SK-MEL-5 (cell line): ENCODE measurements at regions not wholly inside any gene's neighbourhood (a gene's known extent, or its start where the extent isn't known, plus 50 kb on each side); places are given as distances from the start of the nearest gene placed in this dataset.
"Not testable (repeated sequence)": the region's sequence is repeated elsewhere in the genome, so short reads cannot be mapped to it uniquely, and the experiment has no call there.

ENCODE experiments used
- DNase-seq: peaks from one replicate; pipeline ENCODE4 v3.0.0-alpha.2; 2016; ENCODE audit warnings: low read depth, low spot score
- in situ Hi-C: cut with HindIII; loops from 2 replicates; pipeline ENCODE4 v1.10.0; 2016; ENCODE audit warnings: low sequenced_read_pairs, high pct_unique_total_duplicates, low pct_unique_long_range_greater_than_20kb

DNA sequence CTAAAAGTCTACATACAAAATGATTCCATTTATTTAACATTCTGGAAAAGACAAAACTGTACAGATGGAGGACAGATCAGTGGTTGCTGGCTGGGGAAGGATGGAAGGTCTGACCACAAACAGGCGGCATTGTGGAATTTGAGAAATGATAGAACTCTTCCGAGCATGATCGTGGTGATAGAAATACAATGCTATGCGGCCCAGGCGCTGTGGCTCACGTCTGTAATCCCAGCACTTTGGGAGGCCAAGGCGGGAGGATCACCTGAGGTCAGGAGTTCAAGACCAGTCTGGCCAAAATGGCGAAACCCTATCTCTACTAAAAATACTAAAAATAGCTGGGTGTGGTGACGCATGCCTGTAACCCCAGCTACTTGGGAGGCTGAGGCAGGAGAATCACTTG is 264.6 kb downstream of the ARHGAP12 start:
- in situ Hi-C loops, DNase-seq: not testable (repeated sequence)

DNA sequence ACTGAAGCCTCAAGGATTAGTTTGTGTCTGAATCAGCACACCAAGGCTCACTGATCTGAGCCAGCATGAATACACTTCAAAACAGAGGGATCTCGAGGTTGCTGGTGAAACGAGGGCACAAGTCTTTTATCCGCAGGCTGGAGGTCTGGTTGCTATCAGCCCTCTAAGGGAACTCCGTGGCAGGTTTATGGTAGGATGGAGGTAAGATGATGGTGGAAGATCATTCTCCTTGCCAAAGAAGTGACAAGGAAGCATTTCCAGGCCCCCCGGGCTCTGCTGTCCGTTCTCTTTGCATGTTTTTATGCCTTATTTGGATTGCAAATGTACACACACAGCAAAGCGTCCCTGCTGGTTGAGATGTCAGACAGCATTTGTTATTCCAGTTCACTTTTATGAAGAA is 268.3 kb downstream of the ARHGAP12 start:
- in situ Hi-C loops = no loop called here
- DNase-seq = no peak

GRCh38 chr10:31659665-31660064 is 269.0 kb downstream of the ARHGAP12 start:
- in situ Hi-C loops = no loop called here
- no peak for DNase-seq

- in situ Hi-C loops = no loop called here
- DNase-seq = no peak
Measured at GRCh38 chr10:31657434-31657872, 271.2 kb downstream of the ARHGAP12 start.

- in situ Hi-C loops = no loop called here
- no peak for DNase-seq
Measured at GRCh38 chr10:31656851-31657433, 271.7 kb downstream of the ARHGAP12 start.

DNA sequence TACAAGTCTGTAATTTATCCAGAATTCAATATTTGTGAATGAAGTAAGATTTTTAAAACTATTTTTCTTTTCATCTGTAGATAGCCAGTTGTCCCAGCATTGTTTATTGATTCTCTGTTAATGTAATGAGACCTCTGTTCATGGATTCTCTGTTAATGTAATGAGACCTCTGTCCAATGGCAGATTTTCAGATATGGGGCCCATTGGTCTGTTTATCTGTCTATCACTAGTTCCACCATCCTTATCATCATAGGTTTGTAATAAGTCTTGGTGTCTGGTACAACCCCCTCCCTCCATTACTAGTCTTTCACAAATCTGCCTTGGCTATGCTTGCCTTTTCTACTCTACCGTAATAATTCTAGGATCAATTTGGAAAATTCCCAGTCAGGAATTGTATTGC is 276.6 kb downstream of the ARHGAP12 start:
- in situ Hi-C loops = no loop called here
- no peak for DNase-seq

GRCh38 chr10:31650010-31650409 is 278.6 kb downstream of the ARHGAP12 start:
- DNase-seq = peak; percentile 73
- in situ Hi-C loops = no loop called here

DNA sequence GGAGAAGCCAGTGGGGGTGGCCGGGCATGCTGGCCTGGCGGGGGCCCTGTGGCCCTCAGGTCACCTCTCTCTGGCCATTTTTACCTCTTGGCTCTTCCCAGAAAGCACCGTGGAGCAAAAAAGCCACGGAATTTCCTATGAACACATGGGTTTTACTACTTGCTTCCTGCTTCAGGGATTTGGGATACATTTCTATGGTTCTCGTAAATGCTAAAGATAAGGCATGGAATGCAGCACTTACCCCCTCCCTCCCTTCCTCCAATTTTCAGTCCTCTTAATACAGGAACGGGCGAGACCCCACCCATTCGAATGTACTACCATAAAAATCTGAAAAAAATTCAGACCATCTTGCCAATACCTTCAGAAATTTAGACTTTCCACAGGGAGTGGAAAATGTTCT is 279.7 kb downstream of the ARHGAP12 start:
- in situ Hi-C loops = no loop called here
- no peak for DNase-seq

GRCh38 chr10:31647861-31648260 is 280.8 kb downstream of the ARHGAP12 start:
- in situ Hi-C loops = no loop called here
- no peak for DNase-seq

GRCh38 chr10:31646519-31646918 is 282.1 kb downstream of the ARHGAP12 start:
- DNase-seq = no peak
- in situ Hi-C loops = no loop called here

GRCh38 chr10:31645786-31646185 is 282.8 kb downstream of the ARHGAP12 start:
- DNase-seq = no peak
- in situ Hi-C loops = no loop called here

DNA sequence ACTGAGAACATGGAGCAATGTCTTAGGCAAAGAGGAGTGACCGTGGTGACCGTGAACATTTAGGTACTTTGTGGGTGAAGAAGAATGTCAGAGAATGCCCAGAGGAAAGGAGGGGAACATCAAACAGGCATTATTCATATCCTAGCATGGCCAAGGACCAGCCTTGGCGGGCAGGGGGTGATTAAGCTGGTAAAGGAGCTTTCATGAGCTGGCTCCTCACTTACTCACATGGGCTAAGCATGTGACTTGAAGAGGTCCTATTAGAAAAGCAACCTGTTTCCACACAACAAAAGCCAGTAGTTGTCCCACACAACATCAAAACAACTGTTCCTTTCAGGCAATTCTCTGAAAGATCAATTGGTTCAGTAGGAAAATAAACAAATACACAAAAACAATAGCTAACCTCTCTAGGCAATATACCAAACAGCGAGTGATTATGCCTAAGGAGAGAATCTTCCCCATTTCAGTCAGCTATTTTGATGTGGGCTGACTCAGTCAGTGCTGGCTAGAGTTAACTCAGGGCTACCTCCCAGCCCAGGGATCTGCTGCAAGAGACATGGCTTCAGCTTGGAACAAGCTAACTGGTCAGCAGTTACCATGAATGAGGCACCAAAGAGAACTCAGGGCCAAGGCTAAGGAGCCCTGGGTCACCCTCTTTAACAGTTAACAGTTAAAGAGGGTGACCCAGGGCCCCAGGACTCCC is 283.5 kb downstream of the ARHGAP12 start:
- peak; percentile 71 for DNase-seq
- in situ Hi-C loops = no loop called here

DNA sequence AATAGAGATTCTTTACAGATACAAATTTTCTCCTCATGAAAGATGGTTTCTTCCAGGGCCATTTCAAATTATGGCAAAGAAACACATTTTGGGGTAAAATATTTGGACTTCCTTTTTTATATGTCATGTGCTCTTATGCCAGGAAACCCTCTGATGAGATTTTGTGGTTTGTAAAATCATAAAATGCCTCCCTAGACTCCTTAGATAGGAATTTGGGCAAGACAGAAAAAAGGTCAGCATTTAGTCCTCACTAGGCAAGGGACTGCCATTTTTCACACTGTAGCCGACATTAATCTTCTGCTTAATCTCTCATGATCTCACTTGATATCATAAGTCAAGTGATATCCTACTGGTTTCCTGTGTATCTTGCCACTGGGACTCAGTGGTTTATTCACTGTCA is 286.4 kb downstream of the ARHGAP12 start:
- in situ Hi-C loops = no loop called here
- DNase-seq = no peak

- no peak for DNase-seq
- in situ Hi-C loops = no loop called here
Measured at GRCh38 chr10:31635415-31636065, 293.1 kb downstream of the ARHGAP12 start.

- DNase-seq = no peak
- in situ Hi-C loops = no loop called here
Measured at GRCh38 chr10:31635009-31635408, 293.6 kb downstream of the ARHGAP12 start.

DNA sequence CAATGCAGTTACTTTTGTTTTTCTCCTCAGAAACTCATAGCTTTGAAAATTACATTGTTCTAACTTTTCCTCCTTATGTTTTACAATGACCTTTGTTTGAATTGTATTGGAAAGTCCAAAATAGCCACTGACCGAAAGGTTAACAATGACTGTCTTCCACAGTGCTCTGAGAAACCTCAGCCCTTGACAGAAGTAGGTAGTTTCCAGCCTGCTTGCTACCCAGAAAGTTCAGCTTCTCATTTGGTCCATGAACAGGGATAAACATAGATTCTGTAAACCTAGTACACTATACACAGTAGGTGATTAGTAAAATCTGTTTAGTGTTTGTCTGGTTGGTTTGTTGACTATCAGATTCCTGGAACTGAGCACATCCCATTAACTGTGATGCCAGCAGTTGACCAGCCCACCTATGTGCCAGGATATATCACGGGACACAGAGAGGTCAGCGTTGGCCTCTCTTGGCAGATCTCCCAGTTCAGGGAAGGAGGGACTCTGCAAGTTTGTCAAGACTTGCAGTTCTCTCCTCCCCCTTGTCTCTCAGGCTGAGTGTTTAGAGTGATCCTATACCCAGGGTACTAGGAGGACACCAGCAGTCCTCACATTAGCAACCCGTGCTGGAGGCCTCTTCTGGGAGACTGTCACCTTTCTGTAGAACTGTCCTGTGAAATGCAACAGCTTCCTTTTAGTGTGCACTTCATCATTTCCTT is 297.6 kb downstream of the ARHGAP12 start:
- in situ Hi-C loops = no loop called here
- DNase-seq = no peak

DNA sequence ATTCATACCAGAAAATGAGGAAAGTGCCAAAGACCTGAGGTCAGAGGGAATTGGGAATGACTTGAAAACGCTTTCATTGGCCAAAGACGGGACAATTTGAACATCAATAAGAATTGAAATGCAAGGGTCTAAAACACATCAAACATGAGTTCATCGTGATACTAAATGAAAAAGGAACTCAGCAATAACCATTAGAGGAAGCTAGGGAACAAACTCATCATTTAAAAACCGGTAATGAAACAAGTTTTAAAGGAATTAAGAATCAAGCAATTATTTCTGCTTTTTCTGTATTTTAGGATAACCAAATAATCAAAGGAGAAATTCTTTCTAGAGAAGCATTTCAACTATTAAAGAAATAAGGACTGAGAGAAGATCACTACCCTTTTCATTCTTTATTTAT is 303.1 kb downstream of the ARHGAP12 start:
- in situ Hi-C loops = no loop called here
- no peak for DNase-seq

GRCh38 chr10:31624611-31625010 is 304.0 kb downstream of the ARHGAP12 start:
- no peak for DNase-seq
- in situ Hi-C loops = no loop called here
